ENCODE measurements at regions not wholly inside any gene's neighbourhood (a gene's known extent, or its start where the extent isn't known, plus 50 kb on each side); places are given as distances from the start of the nearest gene placed in this dataset.

DNA sequence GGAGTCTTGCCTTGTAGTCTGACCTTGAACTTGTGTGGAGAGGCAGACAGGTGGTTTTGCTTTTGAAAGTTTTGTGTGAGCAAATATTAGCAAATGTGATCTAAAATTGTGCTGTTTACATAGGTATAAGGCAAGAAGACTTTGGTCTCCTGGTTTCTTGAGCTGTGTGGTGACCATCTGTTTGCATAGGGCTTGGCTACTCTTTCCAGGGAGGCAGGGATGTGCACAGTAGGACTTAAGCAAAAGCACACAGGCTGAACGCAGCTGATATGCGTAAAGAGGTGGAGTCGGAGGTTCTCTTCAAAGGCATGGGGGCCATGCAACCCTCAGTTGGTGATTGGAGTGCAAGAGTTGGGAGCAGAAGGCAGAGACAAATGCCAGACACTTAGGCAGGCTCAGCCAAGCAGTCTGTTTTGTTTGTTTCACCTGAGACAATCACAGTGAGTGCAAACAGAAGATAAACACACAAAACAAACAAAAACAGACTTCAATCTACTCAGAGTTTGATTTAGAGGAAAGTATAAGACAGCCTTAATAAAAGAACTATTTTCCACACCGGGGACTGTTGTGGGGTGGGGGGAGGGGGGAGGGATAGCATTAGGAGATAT, 744.2 kb downstream of the MTRR start:
- TF ChIP-seq, protein P1, sequence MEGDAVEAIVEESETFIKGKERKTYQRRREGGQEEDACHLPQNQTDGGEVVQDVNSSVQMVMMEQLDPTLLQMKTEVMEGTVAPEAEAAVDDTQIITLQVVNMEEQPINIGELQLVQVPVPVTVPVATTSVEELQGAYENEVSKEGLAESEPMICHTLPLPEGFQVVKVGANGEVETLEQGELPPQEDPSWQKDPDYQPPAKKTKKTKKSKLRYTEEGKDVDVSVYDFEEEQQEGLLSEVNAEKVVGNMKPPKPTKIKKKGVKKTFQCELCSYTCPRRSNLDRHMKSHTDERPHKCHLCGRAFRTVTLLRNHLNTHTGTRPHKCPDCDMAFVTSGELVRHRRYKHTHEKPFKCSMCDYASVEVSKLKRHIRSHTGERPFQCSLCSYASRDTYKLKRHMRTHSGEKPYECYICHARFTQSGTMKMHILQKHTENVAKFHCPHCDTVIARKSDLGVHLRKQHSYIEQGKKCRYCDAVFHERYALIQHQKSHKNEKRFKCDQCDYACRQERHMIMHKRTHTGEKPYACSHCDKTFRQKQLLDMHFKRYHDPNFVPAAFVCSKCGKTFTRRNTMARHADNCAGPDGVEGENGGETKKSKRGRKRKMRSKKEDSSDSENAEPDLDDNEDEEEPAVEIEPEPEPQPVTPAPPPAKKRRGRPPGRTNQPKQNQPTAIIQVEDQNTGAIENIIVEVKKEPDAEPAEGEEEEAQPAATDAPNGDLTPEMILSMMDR (IDR thresholded peaks at IDR 0.05; ENCODE audit: insufficient read depth in 1 of 2, low read depth in 1 of 2, low read length in 1 of 2, severe bottlenecking in 1 of 2, unreplicated experiment in 1 of 2) = no peak
- intact Hi-C loops (cut with micrococcal nuclease; ENCODE audit: unreplicated experiment) = no loop called here
- no peak overlapping the region for H3K4me3 Mint-ChIP-seq (ENCODE audit: unreplicated experiment)
- H3K9me3 Mint-ChIP-seq (ENCODE audit: unreplicated experiment) = peaks cover 10% of the 10 kb centered on the region
- H3K27me3 Mint-ChIP-seq (ENCODE audit: insufficient read depth, unreplicated experiment) = no peaks in the 10 kb centered on the region
- no peaks in the 10 kb centered on the region for H3K9me3 ChIP-seq
- no peaks in the 10 kb centered on the region for H3K4me1 ChIP-seq
- ChIA-PET CTCF (no interaction called here), POLR2A (no interaction called here)
- no TSS peak for BruUV-seq (replicated peaks)
- no peaks in the 10 kb centered on the region for H3K27me3 ChIP-seq (replicated peaks; ENCODE audit: control insufficient read depth, insufficient read depth, low read length)
- H3K36me3 Mint-ChIP-seq (ENCODE audit: insufficient read depth, unreplicated experiment) = no peaks in the 10 kb centered on the region
- no peaks in the 10 kb centered on the region for H3K36me3 ChIP-seq (ENCODE audit: control insufficient read depth, insufficient read depth, low read length)
- no peak for DNase-seq
- H3K4me1 Mint-ChIP-seq (ENCODE audit: low read depth, unreplicated experiment) = no peaks in the 10 kb centered on the region
- H3K27ac Mint-ChIP-seq (ENCODE audit: unreplicated experiment) = no peak overlapping the region
- no peak overlapping the region for H3K4me3 ChIP-seq (ENCODE audit: low read depth, low read length)

DNA sequence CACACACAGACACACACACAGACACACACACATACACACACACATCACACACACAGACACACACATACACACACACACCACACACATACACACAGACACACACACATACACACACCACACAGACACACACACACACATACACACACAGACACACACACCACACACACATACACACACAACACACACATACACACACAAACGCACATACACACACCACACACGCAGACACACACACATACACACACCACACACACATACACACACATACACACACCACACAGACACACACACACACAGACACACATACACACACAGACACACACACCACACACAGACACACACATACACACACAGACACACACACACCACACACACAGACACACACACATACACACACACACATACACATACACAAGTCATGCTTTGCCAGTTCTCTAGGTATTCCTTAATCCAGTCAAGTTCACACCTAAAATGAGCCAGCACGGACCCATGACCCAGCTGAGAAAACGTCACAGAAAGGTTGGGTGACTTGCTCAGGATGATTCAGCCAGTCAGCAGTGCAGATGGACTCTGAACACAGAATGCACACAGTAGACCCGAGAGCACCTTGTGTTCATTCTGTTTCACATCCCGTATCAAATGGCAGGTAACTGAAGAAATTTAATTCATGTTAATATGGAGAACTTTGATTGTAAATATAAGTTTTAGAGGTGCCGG, 746.4 kb downstream of the MTRR start:
- no TSS peak for BruUV-seq (replicated peaks)
- no peak for DNase-seq
- Mint-ChIP-seq H3K9me3 (ENCODE audit: unreplicated experiment) (peaks cover 10% of the 10 kb centered on the region), H3K36me3 (ENCODE audit: insufficient read depth, unreplicated experiment) (no peaks in the 10 kb centered on the region), H3K27ac (ENCODE audit: unreplicated experiment) (no peak overlapping the region), H3K4me3 (ENCODE audit: unreplicated experiment) (no peak overlapping the region), H3K4me1 (ENCODE audit: low read depth, unreplicated experiment) (no peaks in the 10 kb centered on the region), H3K27me3 (ENCODE audit: insufficient read depth, unreplicated experiment) (no peaks in the 10 kb centered on the region)
- ChIA-PET CTCF (no interaction called here), POLR2A (no interaction called here)
- TF ChIP-seq, protein P1 (IDR thresholded peaks at IDR 0.05; ENCODE audit: insufficient read depth in 1 of 2, low read depth in 1 of 2, low read length in 1 of 2, severe bottlenecking in 1 of 2, unreplicated experiment in 1 of 2) = no peak
- Histone ChIP-seq H3K4me1 (no peaks in the 10 kb centered on the region), H3K4me3 (ENCODE audit: low read depth, low read length) (no peak overlapping the region), H3K27me3 (replicated peaks; ENCODE audit: control insufficient read depth, insufficient read depth, low read length) (no peaks in the 10 kb centered on the region), H3K36me3 (ENCODE audit: control insufficient read depth, insufficient read depth, low read length) (no peaks in the 10 kb centered on the region), H3K9me3 (no peaks in the 10 kb centered on the region)
- intact Hi-C loops (cut with micrococcal nuclease; ENCODE audit: unreplicated experiment) = no loop called here

DNA sequence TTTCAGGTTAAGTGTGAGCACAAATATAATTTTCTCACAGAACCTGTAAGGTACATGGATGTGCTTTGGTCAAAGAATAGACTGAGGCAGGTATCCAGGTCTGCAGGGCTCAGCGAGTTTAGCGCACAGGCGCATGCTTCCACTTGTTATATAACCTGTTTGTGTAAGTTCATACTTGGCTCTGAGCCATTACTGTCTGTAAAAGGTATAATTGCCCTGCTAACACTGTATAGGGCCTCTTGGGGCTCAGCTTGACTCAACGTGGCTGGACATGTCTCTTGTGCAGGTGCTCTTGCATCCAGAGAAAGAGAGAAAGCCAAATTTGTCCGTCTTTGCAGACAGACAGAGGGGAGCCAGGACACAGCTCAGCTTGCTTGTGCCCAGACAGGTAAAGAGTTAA, 759.6 kb downstream of the MTRR start:
- no TSS peak for BruUV-seq (replicated peaks)

More for the DNA sequence above, 759.6 kb downstream of the MTRR start:
- peaks cover 3% of the 10 kb centered on the region for H3K27me3 Mint-ChIP-seq (ENCODE audit: insufficient read depth, unreplicated experiment)
- no peaks in the 10 kb centered on the region for H3K9me3 Mint-ChIP-seq (ENCODE audit: unreplicated experiment)
- Histone ChIP-seq H3K36me3 (ENCODE audit: control insufficient read depth, insufficient read depth, low read length) (no peaks in the 10 kb centered on the region), H3K9me3 (no peaks in the 10 kb centered on the region), H3K4me1 (no peaks in the 10 kb centered on the region), H3K4me3 (ENCODE audit: low read depth, low read length) (no peak overlapping the region), H3K27me3 (replicated peaks; ENCODE audit: control insufficient read depth, insufficient read depth, low read length) (no peaks in the 10 kb centered on the region; the same call in 1 of the 2 replicates)
- TF ChIP-seq, protein P1 (IDR thresholded peaks at IDR 0.05; ENCODE audit: insufficient read depth in 1 of 2, low read depth in 1 of 2, low read length in 1 of 2, severe bottlenecking in 1 of 2, unreplicated experiment in 1 of 2) = no peak
- H3K4me1 Mint-ChIP-seq (ENCODE audit: low read depth, unreplicated experiment) = no peaks in the 10 kb centered on the region
- H3K27ac Mint-ChIP-seq (ENCODE audit: unreplicated experiment) = no peak overlapping the region
- no peak overlapping the region for H3K4me3 Mint-ChIP-seq (ENCODE audit: unreplicated experiment)
- no peaks in the 10 kb centered on the region for H3K36me3 Mint-ChIP-seq (ENCODE audit: insufficient read depth, unreplicated experiment)
- ChIA-PET CTCF (no interaction called here), POLR2A (no interaction called here)
- intact Hi-C loops (cut with micrococcal nuclease; ENCODE audit: unreplicated experiment) = no loop called here
- no peak for DNase-seq

Measured in Caco-2 (cell line).